Endodermal cell (in vitro differentiated cells): ENCODE measurements at regions not wholly inside any gene's neighbourhood (a gene's known extent, or its start where the extent isn't known, plus 50 kb on each side); places are given as distances from the start of the nearest gene placed in this dataset.

Source experiments
- DNase-seq: peaks from one replicate; pipeline ENCODE4 v3.0.0-alpha.2; 2017
- H3K27ac ChIP-seq: 2 replicates; pipeline ENCODE4 v1.5.1; 2013; ENCODE audit warnings: mild to moderate bottlenecking, low read depth, low read length, moderate library complexity
- H3K27me3 ChIP-seq: 2 replicates; pipeline ENCODE4 v1.6.1; 2013; ENCODE audit warnings: mild to moderate bottlenecking, low read length, moderate library complexity; ENCODE audit not compliant: insufficient read depth, control insufficient read depth, poor library complexity, severe bottlenecking
- H3K36me3 ChIP-seq: 2 replicates; pipeline ENCODE4 v1.7.0; 2013; ENCODE audit warnings: mild to moderate bottlenecking, low read length, moderate library complexity; ENCODE audit not compliant: control insufficient read depth, insufficient read depth
- H3K4me1 ChIP-seq: one replicate; pipeline ENCODE4 v1.7.0; 2013; ENCODE audit warnings: low read length; ENCODE audit not compliant: control insufficient read depth, insufficient read depth
- H3K4me3 ChIP-seq: 2 replicates; pipeline ENCODE4 v1.5.1; 2013; ENCODE audit warnings: mild to moderate bottlenecking, low read length, moderate library complexity
- H3K9ac ChIP-seq: 2 replicates; pipeline ENCODE4 v1.6.1; 2013; ENCODE audit warnings: mild to moderate bottlenecking, low read length, moderate library complexity; ENCODE audit not compliant: poor library complexity, severe bottlenecking; ENCODE audit errors: extremely low read depth
- H3K9me3 ChIP-seq: 2 replicates; pipeline ENCODE4 v1.6.1; 2013; ENCODE audit warnings: mild to moderate bottlenecking, low read length, moderate library complexity; ENCODE audit not compliant: control insufficient read depth
- H3K27ac Mint-ChIP-seq: 2 replicates; pipeline ENCODE4 v1.8.0; 2020; ENCODE audit warnings: mixed read lengths
- H3K27me3 Mint-ChIP-seq: 2 replicates; pipeline ENCODE4 v1.8.0; 2021; ENCODE audit warnings: mild to moderate bottlenecking, mixed read lengths; ENCODE audit not compliant: insufficient read depth
- H3K36me3 Mint-ChIP-seq: 2 replicates; pipeline ENCODE4 v1.8.0; 2020; ENCODE audit warnings: low read depth, mixed read lengths
- H3K4me1 Mint-ChIP-seq: 2 replicates; pipeline ENCODE4 v1.8.0; 2020; ENCODE audit warnings: mixed read lengths
- H3K4me3 Mint-ChIP-seq: 2 replicates; pipeline ENCODE4 v1.8.0; 2020; ENCODE audit warnings: mild to moderate bottlenecking, moderate library complexity, mixed read lengths
- H3K9me3 Mint-ChIP-seq: 2 replicates; pipeline ENCODE4 v1.8.0; 2020; ENCODE audit warnings: mild to moderate bottlenecking, mixed read lengths
- CTCF ChIP-seq: fragments of 200-600 bp; sonication (generic); conservative IDR thresholded peaks from 2 replicates; pipeline ENCODE4 v1.5.0; 2021; ENCODE audit warnings: antibody characterized with exemption, mild to moderate bottlenecking
- WGBS, 2 experiments: methylation state at CpG; one replicate each; pipeline versions ENCODE4 v1.1.5 to v1.1.7; 2013; ENCODE audit warnings: missing lambda C conversion rate in 2 of 2, mixed read lengths in 1 of 2; ENCODE audit not compliant: insufficient coverage in 1 of 2, insufficient read length in 1 of 2; 5-methylcytosine and 5-hydroxymethylcytosine counted together

- no peaks in the 10 kb centered on the region for H3K36me3 Mint-ChIP-seq
- H3K27me3 ChIP-seq = no peaks in the 10 kb centered on the region
- no peak overlapping the region for H3K4me3 Mint-ChIP-seq
- no peak overlapping the region for H3K27ac Mint-ChIP-seq
- H3K9me3 Mint-ChIP-seq = no peaks in the 10 kb centered on the region
- H3K4me1 Mint-ChIP-seq = peaks cover 22% of the 10 kb centered on the region
- H3K27me3 Mint-ChIP-seq = no peaks in the 10 kb centered on the region
- H3K27ac ChIP-seq = no peak overlapping the region
- no peak for DNase-seq
- H3K9me3 ChIP-seq = no peaks in the 10 kb centered on the region
- H3K4me3 ChIP-seq = peak overlapping the region; percentile 6
- H3K4me1 ChIP-seq = peaks cover 7% of the 10 kb centered on the region
- TF ChIP-seq CTCF = no peak
- no peak overlapping the region for H3K9ac ChIP-seq
- H3K36me3 ChIP-seq = no peaks in the 10 kb centered on the region
- 67 to 81% methylated on average over 3 of the region's 3 CpGs for WGBS, 2 experiments
These were observed 155.0 kb upstream of the DAB2 start for GRCh38 chr5:39579750-39580149.

DNA sequence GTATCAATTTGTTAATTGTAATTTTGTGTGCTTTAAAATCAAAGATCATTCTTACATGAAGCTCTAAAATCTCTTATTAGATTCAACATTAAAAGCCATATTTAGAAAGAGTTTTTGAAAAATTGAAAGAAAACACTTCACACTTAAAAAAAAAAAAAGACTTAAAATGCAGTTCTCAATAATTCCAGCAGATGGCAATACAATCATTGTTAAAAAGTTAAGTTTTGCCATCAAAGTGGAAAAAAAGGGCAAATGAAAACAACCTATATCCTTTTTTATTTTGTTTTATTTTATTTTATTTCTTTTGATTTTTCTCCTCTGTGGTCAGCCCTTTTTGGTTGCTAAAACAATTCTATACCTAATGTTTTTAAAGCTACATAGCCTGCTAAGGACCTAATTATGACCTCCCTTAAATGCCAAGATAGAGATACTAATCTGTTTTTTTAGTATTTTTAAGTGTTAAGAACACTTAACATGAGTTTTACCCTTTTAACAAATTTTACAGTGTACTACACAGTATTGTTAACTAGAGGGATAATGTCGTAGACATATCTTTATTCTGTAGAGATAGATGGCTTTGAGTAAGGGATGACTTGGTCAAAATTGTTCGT, 154.2 kb upstream of the DAB2 start:
- Mint-ChIP-seq H3K27me3 (no peaks in the 10 kb centered on the region), H3K36me3 (no peaks in the 10 kb centered on the region), H3K27ac (no peak overlapping the region), H3K9me3 (no peaks in the 10 kb centered on the region), H3K4me1 (peaks cover 22% of the 10 kb centered on the region), H3K4me3 (no peak overlapping the region)
- 86 to 88% methylated on average over 2 of the region's 2 CpGs for WGBS, 2 experiments
- H3K36me3 ChIP-seq = no peaks in the 10 kb centered on the region
- no peaks in the 10 kb centered on the region for H3K9me3 ChIP-seq
- no peak overlapping the region for H3K4me3 ChIP-seq
- no peak overlapping the region for H3K27ac ChIP-seq
- H3K27me3 ChIP-seq = no peaks in the 10 kb centered on the region
- H3K9ac ChIP-seq = no peak overlapping the region
- H3K4me1 ChIP-seq = peaks cover 7% of the 10 kb centered on the region
- TF ChIP-seq CTCF = peak; percentile 79
- no peak for DNase-seq

GRCh38 chr5:39577529-39577928, 152.7 kb upstream of the DAB2 start:
- TF ChIP-seq CTCF = no peak
- H3K36me3 Mint-ChIP-seq = no peaks in the 10 kb centered on the region
- Histone ChIP-seq H3K36me3 (no peaks in the 10 kb centered on the region), H3K27me3 (no peaks in the 10 kb centered on the region), H3K9me3 (no peaks in the 10 kb centered on the region), H3K9ac (no peak overlapping the region), H3K4me1 (peaks cover 7% of the 10 kb centered on the region), H3K4me3 (no peak overlapping the region), H3K27ac (no peak overlapping the region)
- no peak for DNase-seq
- H3K27me3 Mint-ChIP-seq = no peaks in the 10 kb centered on the region
- no peak overlapping the region for H3K27ac Mint-ChIP-seq
- H3K4me1 Mint-ChIP-seq = peaks cover 22% of the 10 kb centered on the region
- no peaks in the 10 kb centered on the region for H3K9me3 Mint-ChIP-seq
- H3K4me3 Mint-ChIP-seq = no peak overlapping the region
- WGBS, 2 experiments = 79 to 88% methylated on average over 1 to 2 of the region's 2 CpGs
